ENCODE measurements at regions not wholly inside any gene's neighbourhood (a gene's known extent, or its start where the extent isn't known, plus 50 kb on each side); places are given as distances from the start of the nearest gene placed in this dataset.

- TF ChIP-seq CTCF (IDR thresholded peaks at IDR 0.05) (no peak), POLR2AphosphoS5 (IDR thresholded peaks at IDR 0.05; ENCODE audit: low read depth, low read length) (no peak), EP300 (IDR thresholded peaks at IDR 0.05; ENCODE audit: borderline replicate concordance in 1 of 2, low read depth in 1 of 2, low read length in 1 of 2) (no peak), RAD21 (IDR thresholded peaks at IDR 0.05; ENCODE audit: low read length) (no peak), SMC3 (IDR thresholded peaks at IDR 0.05; ENCODE audit: low read depth, low read length) (no peak), ELF1 (IDR thresholded peaks at IDR 0.05) (no peak), MAX (IDR thresholded peaks at IDR 0.05; ENCODE audit: low read depth) (no peak), SIN3A (IDR thresholded peaks at IDR 0.05; ENCODE audit: borderline replicate concordance, low read depth, low read length) (no peak)
Observed at GRCh38 chr1:214831956-214832355, 229.0 kb downstream of the CENPF start.

All from SK-N-SH (cell line).